Calu3 (cell line): ENCODE measurements at regions not wholly inside any gene's neighbourhood (a gene's known extent, or its start where the extent isn't known, plus 50 kb on each side); places are given as distances from the start of the nearest gene placed in this dataset.
"Not testable (repeated sequence)": the region's sequence is repeated elsewhere in the genome, so short reads cannot be mapped to it uniquely, and the experiment has no call there.

Experiments used
- BruUV-seq: library from RNA; stranded (reverse); fragments of 400-500 nt; replicated peaks from 2 replicates; lab custom pipeline; 2021; lab: Mats Ljungman, UMichigan
- CTCF ChIA-PET: fragments of 300-600 bp; sonication (Branson Sonifier 250); formaldehyde crosslinking; loops from one replicate; lab custom pipeline; 2022; ENCODE audit warnings: antibody characterized with exemption; lab: Charles Lee
- DNase-seq: peaks from one replicate; pipeline ENCODE4 v3.0.0; 2022
- H3K27ac Mint-ChIP-seq: one replicate; pipeline ENCODE4 v1.8.0; 2022; ENCODE audit warnings: mixed read lengths; ENCODE audit not compliant: unreplicated experiment
- H3K27me3 Mint-ChIP-seq: one replicate; pipeline ENCODE4 v1.8.0; 2022; ENCODE audit warnings: mixed read lengths; ENCODE audit not compliant: unreplicated experiment
- H3K36me3 Mint-ChIP-seq: one replicate; pipeline ENCODE4 v1.8.0; 2022; ENCODE audit warnings: mild to moderate bottlenecking, moderate library complexity, mixed read lengths; ENCODE audit not compliant: insufficient read depth, unreplicated experiment
- H3K4me1 Mint-ChIP-seq: one replicate; pipeline ENCODE4 v1.8.0; 2022; ENCODE audit warnings: mild to moderate bottlenecking, low read depth, mixed read lengths; ENCODE audit not compliant: unreplicated experiment
- H3K4me3 Mint-ChIP-seq: one replicate; pipeline ENCODE4 v1.8.0; 2022; ENCODE audit warnings: mild to moderate bottlenecking, low read depth, moderate library complexity, mixed read lengths; ENCODE audit not compliant: unreplicated experiment
- H3K9me3 Mint-ChIP-seq: one replicate; pipeline ENCODE4 v1.8.0; 2022; ENCODE audit warnings: low read depth, mixed read lengths; ENCODE audit not compliant: unreplicated experiment
- intact Hi-C: fragments of 100-400 bp; cut with micrococcal nuclease; formaldehyde crosslinking; loops from one replicate; pipeline ENCODE4 v1.10.0; 2022; ENCODE audit not compliant: unreplicated experiment
- TF ChIP-seq, protein P1 (sequence below): fragments of 200-600 bp; IDR thresholded peaks from one replicate; pipeline ENCODE4 v1.8.0; 2022; ENCODE audit warnings: antibody characterized with exemption; ENCODE audit not compliant: unreplicated experiment

DNA sequence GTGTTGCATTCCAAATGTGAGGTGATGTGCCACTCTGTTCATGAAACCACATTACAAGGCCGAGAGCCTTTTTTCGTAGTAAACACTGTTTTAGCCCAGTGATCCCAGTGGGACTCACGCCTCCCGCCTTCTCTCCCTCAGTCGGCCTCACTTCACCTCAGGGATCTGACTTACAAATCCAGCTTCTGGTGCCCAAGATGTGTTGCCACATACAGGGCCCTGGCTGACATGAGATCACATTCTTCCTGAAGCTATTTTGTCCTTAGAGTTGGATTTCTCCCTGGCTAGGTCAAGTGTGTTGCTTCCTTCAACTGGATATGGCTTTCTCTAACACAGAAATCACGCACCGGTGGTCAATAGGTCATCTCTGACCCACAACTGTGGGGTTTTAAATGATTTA is 354.7 kb downstream of the FBXW7 start:
- Mint-ChIP-seq H3K27ac (no peak overlapping the region), H3K36me3 (no peaks in the 10 kb centered on the region), H3K4me1 (no peaks in the 10 kb centered on the region), H3K4me3 (no peak overlapping the region), H3K27me3 (peaks cover 13% of the 10 kb centered on the region), H3K9me3 (no peaks in the 10 kb centered on the region)
- BruUV-seq, result no TSS peak
- CTCF ChIA-PET, result no interaction called here
- intact Hi-C loops, result no loop called here
- no peak for DNase-seq
- TF ChIP-seq, protein P1, sequence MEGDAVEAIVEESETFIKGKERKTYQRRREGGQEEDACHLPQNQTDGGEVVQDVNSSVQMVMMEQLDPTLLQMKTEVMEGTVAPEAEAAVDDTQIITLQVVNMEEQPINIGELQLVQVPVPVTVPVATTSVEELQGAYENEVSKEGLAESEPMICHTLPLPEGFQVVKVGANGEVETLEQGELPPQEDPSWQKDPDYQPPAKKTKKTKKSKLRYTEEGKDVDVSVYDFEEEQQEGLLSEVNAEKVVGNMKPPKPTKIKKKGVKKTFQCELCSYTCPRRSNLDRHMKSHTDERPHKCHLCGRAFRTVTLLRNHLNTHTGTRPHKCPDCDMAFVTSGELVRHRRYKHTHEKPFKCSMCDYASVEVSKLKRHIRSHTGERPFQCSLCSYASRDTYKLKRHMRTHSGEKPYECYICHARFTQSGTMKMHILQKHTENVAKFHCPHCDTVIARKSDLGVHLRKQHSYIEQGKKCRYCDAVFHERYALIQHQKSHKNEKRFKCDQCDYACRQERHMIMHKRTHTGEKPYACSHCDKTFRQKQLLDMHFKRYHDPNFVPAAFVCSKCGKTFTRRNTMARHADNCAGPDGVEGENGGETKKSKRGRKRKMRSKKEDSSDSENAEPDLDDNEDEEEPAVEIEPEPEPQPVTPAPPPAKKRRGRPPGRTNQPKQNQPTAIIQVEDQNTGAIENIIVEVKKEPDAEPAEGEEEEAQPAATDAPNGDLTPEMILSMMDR, result no peak

DNA sequence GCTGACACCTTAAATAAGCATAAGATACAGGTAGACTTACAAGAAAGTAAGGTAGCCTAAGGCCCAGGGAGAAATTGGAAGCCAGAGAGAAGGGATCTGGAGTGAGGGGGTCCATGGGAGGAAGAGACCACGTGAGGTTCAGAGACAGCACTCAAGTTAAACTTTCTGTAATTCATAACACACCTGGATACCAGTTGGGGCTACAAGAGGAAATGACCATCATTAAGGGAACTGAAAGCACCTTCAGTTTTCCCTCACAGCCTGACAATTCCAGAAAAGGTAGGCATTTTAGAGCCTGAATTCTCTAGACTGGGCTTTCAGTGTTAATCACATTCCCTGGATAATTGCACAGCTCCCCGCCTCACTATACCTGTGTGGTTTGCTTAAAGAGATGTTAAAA is 355.5 kb downstream of the FBXW7 start:
- Mint-ChIP-seq H3K36me3 (no peaks in the 10 kb centered on the region), H3K9me3 (no peaks in the 10 kb centered on the region), H3K4me3 (no peak overlapping the region), H3K27ac (no peak overlapping the region), H3K4me1 (no peaks in the 10 kb centered on the region), H3K27me3 (peaks cover 5% of the 10 kb centered on the region)
- BruUV-seq, result no TSS peak
- no peak for DNase-seq
- CTCF ChIA-PET, result no interaction called here
- TF ChIP-seq, protein P1, result no peak
- intact Hi-C loops, result no loop called here

DNA sequence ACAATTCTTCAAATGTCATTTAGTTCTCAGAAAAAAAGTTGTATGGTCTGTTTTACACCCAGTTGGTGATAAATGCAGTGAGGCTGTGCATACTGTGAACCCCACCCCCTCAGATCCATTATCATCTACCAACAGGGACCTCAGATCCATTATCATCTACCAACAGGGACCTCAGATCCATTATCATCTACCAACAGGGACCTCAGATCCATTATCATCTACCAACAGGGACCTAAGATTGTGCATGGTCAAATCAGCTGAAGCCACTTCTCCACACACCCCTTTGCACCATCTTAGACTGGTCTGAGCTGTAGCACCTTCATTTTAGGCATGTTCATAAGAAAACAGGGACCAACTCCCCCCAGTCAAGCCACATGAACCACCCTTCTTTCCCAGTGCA is 358.4 kb downstream of the FBXW7 start:
- BruUV-seq, H3K27me3 Mint-ChIP-seq, H3K4me3 Mint-ChIP-seq, DNase-seq, H3K4me1 Mint-ChIP-seq, CTCF ChIA-PET, intact Hi-C loops, H3K9me3 Mint-ChIP-seq, H3K36me3 Mint-ChIP-seq, H3K27ac Mint-ChIP-seq: not testable (repeated sequence)

DNA sequence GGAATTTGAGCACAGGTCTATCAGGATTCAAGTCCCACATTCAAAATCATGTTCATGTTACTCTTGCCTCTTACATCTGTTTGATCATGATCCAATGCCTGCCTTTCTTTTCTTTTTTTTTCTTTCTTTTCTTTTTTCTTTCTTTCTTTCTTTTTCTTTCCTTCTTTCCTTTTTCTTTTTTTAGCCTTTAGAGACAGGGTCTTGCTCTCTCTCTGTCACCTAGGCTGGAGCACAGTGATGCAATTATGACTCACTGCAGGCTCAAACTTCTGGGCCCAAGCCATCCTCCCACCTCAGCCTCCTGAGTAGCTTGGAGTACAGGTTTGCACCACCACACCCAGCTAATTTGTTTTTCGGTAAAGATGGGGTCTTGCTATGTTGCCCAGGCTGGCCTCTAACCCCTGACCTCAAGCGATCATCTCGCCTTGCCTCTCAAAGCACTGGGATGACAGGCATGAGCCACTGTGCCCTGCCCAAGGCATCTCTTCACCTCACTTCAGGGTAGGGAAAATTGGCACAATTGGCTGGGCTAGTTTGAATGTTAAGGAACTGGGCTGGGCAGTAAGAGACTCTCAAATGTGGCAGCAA is 359.2 kb downstream of the FBXW7 start:
- CTCF ChIA-PET, result no interaction called here
- H3K27me3 Mint-ChIP-seq, result no peaks in the 10 kb centered on the region
- intact Hi-C loops, result no loop called here
- no TSS peak for BruUV-seq
- no peaks in the 10 kb centered on the region for H3K4me1 Mint-ChIP-seq
- H3K36me3 Mint-ChIP-seq, result no peaks in the 10 kb centered on the region
- TF ChIP-seq, protein P1, result no peak
- no peak overlapping the region for H3K27ac Mint-ChIP-seq
- DNase-seq, result no peak
- no peak overlapping the region for H3K4me3 Mint-ChIP-seq
- H3K9me3 Mint-ChIP-seq, result no peaks in the 10 kb centered on the region

DNA sequence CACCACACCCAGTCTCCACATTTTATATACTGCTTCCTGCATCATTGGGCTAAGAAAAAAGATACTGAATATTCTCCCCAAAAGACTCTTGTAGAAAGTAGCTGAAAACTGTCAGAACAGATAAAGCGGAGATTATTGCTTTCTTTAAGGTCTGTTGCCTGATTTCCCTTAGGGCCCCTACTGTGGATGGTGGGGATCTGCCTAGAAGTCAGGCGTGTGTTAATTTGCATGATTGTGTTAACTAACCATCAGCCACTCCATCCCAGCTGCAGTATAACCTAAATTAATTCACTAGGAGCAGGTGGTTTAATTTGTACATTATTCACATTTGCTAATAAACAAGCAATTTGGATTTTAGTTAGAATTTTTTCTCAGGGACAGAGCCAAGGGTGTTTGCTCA is 360.3 kb downstream of the FBXW7 start:
- intact Hi-C loops, result no loop called here
- no peak for DNase-seq
- no peak overlapping the region for H3K27ac Mint-ChIP-seq
- H3K4me3 Mint-ChIP-seq, result no peak overlapping the region
- no peaks in the 10 kb centered on the region for H3K9me3 Mint-ChIP-seq
- no TSS peak for BruUV-seq
- no peaks in the 10 kb centered on the region for H3K4me1 Mint-ChIP-seq
- no peaks in the 10 kb centered on the region for H3K36me3 Mint-ChIP-seq
- no peaks in the 10 kb centered on the region for H3K27me3 Mint-ChIP-seq
- TF ChIP-seq, protein P1, result no peak
- CTCF ChIA-PET, result no interaction called here
